ENCODE measurements at regions not wholly inside any gene's neighbourhood (a gene's known extent, or its start where the extent isn't known, plus 50 kb on each side); places are given as distances from the start of the nearest gene placed in this dataset.

DNA sequence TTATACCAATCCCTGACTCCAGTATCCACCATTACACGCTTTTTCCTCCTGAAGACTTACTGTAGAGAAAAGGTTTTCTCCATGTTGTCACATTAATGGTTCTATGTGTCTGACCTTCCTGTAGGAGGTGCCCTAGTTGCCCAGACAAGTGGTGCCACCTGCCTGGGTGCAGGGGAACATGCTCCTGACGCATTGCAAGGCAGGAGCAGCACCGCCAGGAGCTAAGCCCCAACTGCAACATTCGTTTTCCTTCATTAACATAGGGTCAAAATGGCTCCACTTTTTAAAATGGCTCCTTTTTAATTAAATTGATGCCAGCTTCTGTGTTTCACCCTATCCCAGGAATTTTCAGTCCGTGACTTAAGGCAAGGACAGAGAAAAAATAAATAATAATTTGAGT, 220.1 kb upstream of the SAMSN1 start:
- no peak overlapping the region for H3K27ac ChIP-seq
- 85 to 90% methylated on average over 5 of the region's 5 CpGs for WGBS, 2 donors
- no peak for DNase-seq

DNA sequence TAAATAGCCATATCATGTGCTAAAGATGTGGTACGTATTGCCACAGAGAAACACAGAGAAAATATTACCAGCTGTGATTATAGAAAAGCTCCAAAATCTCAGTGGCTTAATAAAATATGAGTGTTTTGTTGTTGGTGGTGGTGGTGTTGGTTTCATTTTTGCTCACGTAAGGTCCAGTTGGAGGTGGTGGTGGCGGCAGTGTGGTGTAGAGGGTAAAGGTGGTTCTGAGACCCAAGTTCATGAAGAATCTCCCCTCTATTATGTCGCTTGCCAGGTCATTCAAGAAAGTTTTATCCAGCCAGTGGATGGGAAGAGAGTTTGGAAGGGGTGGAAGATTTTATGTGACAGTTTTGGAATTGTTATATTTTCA, 217.6 kb upstream of the SAMSN1 start:
- no peaks in the 10 kb centered on the region for H3K4me1 ChIP-seq
- intact Hi-C loops (cut with DNase I) = no loop called here
- DNase-seq = no peak
- TF ChIP-seq POLR2A (IDR thresholded peaks at IDR 0.05) = no peak
- TF ChIP-seq, protein P1, sequence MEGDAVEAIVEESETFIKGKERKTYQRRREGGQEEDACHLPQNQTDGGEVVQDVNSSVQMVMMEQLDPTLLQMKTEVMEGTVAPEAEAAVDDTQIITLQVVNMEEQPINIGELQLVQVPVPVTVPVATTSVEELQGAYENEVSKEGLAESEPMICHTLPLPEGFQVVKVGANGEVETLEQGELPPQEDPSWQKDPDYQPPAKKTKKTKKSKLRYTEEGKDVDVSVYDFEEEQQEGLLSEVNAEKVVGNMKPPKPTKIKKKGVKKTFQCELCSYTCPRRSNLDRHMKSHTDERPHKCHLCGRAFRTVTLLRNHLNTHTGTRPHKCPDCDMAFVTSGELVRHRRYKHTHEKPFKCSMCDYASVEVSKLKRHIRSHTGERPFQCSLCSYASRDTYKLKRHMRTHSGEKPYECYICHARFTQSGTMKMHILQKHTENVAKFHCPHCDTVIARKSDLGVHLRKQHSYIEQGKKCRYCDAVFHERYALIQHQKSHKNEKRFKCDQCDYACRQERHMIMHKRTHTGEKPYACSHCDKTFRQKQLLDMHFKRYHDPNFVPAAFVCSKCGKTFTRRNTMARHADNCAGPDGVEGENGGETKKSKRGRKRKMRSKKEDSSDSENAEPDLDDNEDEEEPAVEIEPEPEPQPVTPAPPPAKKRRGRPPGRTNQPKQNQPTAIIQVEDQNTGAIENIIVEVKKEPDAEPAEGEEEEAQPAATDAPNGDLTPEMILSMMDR (IDR thresholded peaks at IDR 0.05) = no peak
- no peak overlapping the region for H3K27ac ChIP-seq
- no peak overlapping the region for H3K4me3 ChIP-seq (replicated peaks in 1 of 3)
- no peaks in the 10 kb centered on the region for H3K9me3 ChIP-seq
- no peaks in the 10 kb centered on the region for H3K27me3 ChIP-seq
- no peaks in the 10 kb centered on the region for H3K36me3 ChIP-seq
- WGBS, 2 donors = 56 to 81% methylated on average over 4 of the region's 4 CpGs

More for the DNA sequence above, 220.1 kb upstream of the SAMSN1 start:
- H3K27me3 ChIP-seq = no peaks in the 10 kb centered on the region
- no peaks in the 10 kb centered on the region for H3K4me1 ChIP-seq
- H3K9me3 ChIP-seq = no peaks in the 10 kb centered on the region
- TF ChIP-seq, protein P1 (IDR thresholded peaks at IDR 0.05) = no peak
- no peak for TF ChIP-seq POLR2A (IDR thresholded peaks at IDR 0.05)
- intact Hi-C loops (cut with DNase I) = no loop called here
- H3K36me3 ChIP-seq = no peaks in the 10 kb centered on the region
- no peak overlapping the region for H3K4me3 ChIP-seq (replicated peaks in 1 of 3)

DNA sequence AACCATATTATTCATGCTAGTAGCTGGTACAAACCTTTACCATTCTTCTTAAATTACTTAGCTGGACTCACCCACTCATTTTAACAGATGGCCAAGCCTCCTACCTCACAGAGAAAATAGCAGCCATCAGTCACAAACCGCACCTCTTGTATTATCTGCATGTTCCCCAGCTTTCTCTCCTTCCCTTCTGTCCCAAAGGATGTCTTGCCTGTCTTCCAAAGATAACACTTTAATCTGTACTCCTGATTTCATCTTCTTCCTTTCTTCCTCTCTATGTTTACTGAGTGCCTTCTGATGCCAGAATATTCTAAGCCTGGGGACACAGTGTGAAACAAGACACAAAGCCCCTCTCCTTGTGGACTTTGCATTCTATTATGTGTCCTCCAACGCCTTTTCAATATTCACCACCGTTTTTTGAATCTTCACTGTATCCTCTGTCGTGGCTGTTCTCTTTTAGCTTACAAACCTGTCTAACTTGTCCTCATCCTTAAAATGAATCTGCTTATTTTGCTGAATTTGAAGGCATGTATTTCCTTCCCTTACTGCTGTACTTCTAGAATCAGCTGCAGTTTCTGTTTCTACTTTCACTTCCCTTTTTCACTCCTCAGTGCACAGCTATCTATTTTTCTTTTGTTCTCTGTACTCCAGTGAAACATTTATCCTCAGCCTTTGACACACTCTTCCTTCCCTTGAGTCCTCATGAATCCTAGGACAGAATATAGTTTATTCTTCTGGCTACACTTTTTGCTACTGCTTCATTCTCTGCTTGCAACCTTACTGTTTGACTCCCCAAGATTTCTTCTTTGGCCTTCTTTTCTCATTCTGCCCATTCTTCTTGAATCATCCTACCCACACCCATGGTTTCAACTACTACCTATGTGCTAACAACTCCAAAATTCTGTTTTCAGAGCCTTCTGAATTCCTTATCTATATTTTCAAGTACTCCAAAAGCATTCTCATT, 216.9 kb upstream of the SAMSN1 start:
- TF ChIP-seq POLR2A (IDR thresholded peaks at IDR 0.05) = no peak
- intact Hi-C loops (cut with DNase I) = no loop called here
- H3K9me3 ChIP-seq = no peaks in the 10 kb centered on the region
- no peak for DNase-seq
- no peaks in the 10 kb centered on the region for H3K27me3 ChIP-seq
- no peaks in the 10 kb centered on the region for H3K36me3 ChIP-seq
- no peak overlapping the region for H3K4me3 ChIP-seq (replicated peaks in 1 of 3)
- H3K4me1 ChIP-seq = no peaks in the 10 kb centered on the region
- 37 to 44% methylated on average over 4 of the region's 4 CpGs for WGBS, 2 donors
- no peak overlapping the region for H3K27ac ChIP-seq

DNA sequence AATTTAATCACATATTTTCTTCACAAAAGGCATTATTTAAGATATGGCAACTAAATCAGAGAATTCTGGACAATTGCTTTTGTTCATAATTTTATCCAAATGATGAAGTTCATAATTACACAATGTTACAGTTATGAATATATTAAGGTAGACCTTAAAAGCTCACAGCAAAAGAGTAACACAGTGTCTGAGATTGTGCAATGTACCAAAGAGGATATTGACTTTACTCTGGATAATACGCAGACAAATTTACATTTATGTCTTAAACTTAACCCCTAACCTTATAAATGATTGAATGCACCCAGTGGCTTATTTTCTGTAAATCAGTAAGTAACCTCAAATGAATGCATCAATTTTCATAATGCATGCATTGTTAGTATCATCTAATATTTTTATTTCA, 216.2 kb upstream of the SAMSN1 start:
- WGBS, 2 donors = 81 to 88% methylated on average over 1 of the region's 1 CpG
- Histone ChIP-seq H3K27ac (no peak overlapping the region), H3K4me3 (replicated peaks in 1 of 3) (no peak overlapping the region), H3K4me1 (no peaks in the 10 kb centered on the region), H3K27me3 (no peaks in the 10 kb centered on the region), H3K36me3 (no peaks in the 10 kb centered on the region), H3K9me3 (no peaks in the 10 kb centered on the region)
- intact Hi-C loops (cut with DNase I) = no loop called here
- DNase-seq = no peak
- TF ChIP-seq, protein P1 (IDR thresholded peaks at IDR 0.05) = no peak
- TF ChIP-seq POLR2A (IDR thresholded peaks at IDR 0.05) = no peak

DNA sequence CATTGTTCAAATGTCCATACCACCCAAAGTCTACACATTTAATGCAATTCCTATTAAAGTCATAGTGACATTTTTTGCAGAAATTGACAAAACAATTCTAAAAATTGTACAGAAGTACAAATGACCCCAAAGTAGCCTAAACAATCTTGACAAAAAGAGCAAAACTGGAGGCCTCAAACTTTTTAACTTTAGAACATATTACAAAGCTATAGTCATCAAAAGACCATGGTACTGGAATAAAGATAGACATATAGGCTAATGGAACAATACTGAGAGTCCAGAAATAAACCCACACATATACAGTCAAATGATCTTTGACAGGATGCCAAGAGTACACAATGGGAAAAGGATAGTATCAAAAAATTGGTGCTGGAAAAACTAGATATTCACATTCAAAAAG, 213.2 kb upstream of the SAMSN1 start:
- Histone ChIP-seq H3K9me3 (no peaks in the 10 kb centered on the region), H3K4me1 (no peaks in the 10 kb centered on the region), H3K27me3 (no peaks in the 10 kb centered on the region), H3K4me3 (replicated peaks in 1 of 3) (no peak overlapping the region), H3K36me3 (no peaks in the 10 kb centered on the region), H3K27ac (no peak overlapping the region)
- DNase-seq = no peak
- no peak for TF ChIP-seq POLR2A (IDR thresholded peaks at IDR 0.05)
- TF ChIP-seq, protein P1 (IDR thresholded peaks at IDR 0.05) = no peak
- intact Hi-C loops (cut with DNase I) = no loop called here
